GM23338 (cell line): ENCODE measurements at regions not wholly inside any gene's neighbourhood (a gene's known extent, or its start where the extent isn't known, plus 50 kb on each side); places are given as distances from the start of the nearest gene placed in this dataset.

ENCODE experiments used
- ATAC-seq: fragments of 200-7000 bp; cut with Tn5 transposase; 3 replicates; pipeline ENCODE4 v1.9.1; 2020
- DNase-seq: peaks from one replicate; pipeline ENCODE4 v3.0.0-alpha.2; 2015; ENCODE audit warnings: low spot score
- H2AFZ ChIP-seq: fragments of 200-600 bp; sonication (generic); 2 replicates; pipeline ENCODE4 v1.8.0; 2016; ENCODE audit warnings: antibody characterized with exemption, mild to moderate bottlenecking, moderate library complexity
- H3F3A ChIP-seq: fragments of 200-600 bp; sonication (generic); replicated peaks from 2 replicates; pipeline ENCODE4 v1.8.0; 2017; ENCODE audit warnings: antibody characterized with exemption, mixed run types, low read depth
- H3K27ac ChIP-seq: fragments of 200-600 bp; sonication (generic); 2 replicates; pipeline ENCODE4 v1.6.1; 2016; ENCODE audit warnings: low read depth
- H3K27me3 ChIP-seq: fragments of 200-600 bp; sonication (generic); 2 replicates; pipeline ENCODE4 v1.8.0; 2016; ENCODE audit warnings: mild to moderate bottlenecking, mixed run types, moderate library complexity; ENCODE audit not compliant: insufficient read depth
- H3K36me3 ChIP-seq: fragments of 200-600 bp; sonication (generic); 2 replicates; pipeline ENCODE4 v1.8.0; 2016; ENCODE audit warnings: mild to moderate bottlenecking; ENCODE audit not compliant: insufficient read depth
- H3K4me1 ChIP-seq: fragments of 200-600 bp; sonication (generic); 2 replicates; pipeline ENCODE4 v1.8.0; 2016; ENCODE audit warnings: mild to moderate bottlenecking, moderate library complexity; ENCODE audit not compliant: insufficient read depth
- H3K4me2 ChIP-seq: fragments of 200-600 bp; sonication (generic); 2 replicates; pipeline ENCODE4 v1.7.1; 2017; ENCODE audit warnings: mixed run types
- H3K4me3 ChIP-seq: fragments of 200-600 bp; sonication (generic); 2 replicates; pipeline ENCODE4 v1.6.1; 2016; ENCODE audit warnings: mixed run types
- H3K79me2 ChIP-seq: fragments of 200-600 bp; sonication (generic); replicated peaks from 2 replicates; pipeline ENCODE4 v1.8.0; 2017; ENCODE audit warnings: mild to moderate bottlenecking; ENCODE audit not compliant: insufficient read depth
- H3K9me2 ChIP-seq: fragments of 200-600 bp; sonication (generic); 2 replicates; pipeline ENCODE4 v1.8.0; 2017; ENCODE audit not compliant: insufficient read depth
- H4K20me1 ChIP-seq: fragments of 200-600 bp; sonication (generic); replicated peaks from 2 replicates; pipeline ENCODE4 v1.8.0; 2017; ENCODE audit warnings: mild to moderate bottlenecking; ENCODE audit not compliant: insufficient read depth
- H3K27ac Mint-ChIP-seq: 2 replicates; pipeline ENCODE4 v1.8.0; 2020; ENCODE audit warnings: inconsistent platforms, mild to moderate bottlenecking, moderate library complexity, mixed read lengths
- H3K27me3 Mint-ChIP-seq: 3 replicates; pipeline ENCODE4 v1.8.0; 2022; ENCODE audit warnings: low read depth, mild to moderate bottlenecking, moderate library complexity, mixed read lengths, inconsistent platforms; ENCODE audit not compliant: insufficient read depth, poor library complexity
- H3K36me3 Mint-ChIP-seq: 3 replicates; pipeline ENCODE4 v1.8.0; 2021; ENCODE audit warnings: low read depth, mild to moderate bottlenecking, inconsistent platforms, moderate library complexity, mixed read lengths
- H3K4me1 Mint-ChIP-seq: 3 replicates; pipeline ENCODE4 v1.8.0; 2020; ENCODE audit warnings: mild to moderate bottlenecking, inconsistent platforms, mixed read lengths
- H3K4me3 Mint-ChIP-seq: 3 replicates; pipeline ENCODE4 v1.8.0; 2021; ENCODE audit warnings: moderate library complexity, mild to moderate bottlenecking, inconsistent platforms, mixed read lengths
- H3K9me3 Mint-ChIP-seq: 3 replicates; pipeline ENCODE4 v1.8.0; 2020; ENCODE audit warnings: moderate library complexity, mild to moderate bottlenecking, inconsistent platforms, mixed read lengths
- CREB1 ChIP-seq: fragments of 250-450 bp; sonication (Bioruptor Pico); IDR thresholded peaks from 2 replicates; pipeline ENCODE4 v1.5.0; 2020; ENCODE audit warnings: low read depth, mild to moderate bottlenecking, moderate library complexity
- CTCF ChIP-seq, 2 experiments: fragments of 200-600 bp in 1 of 2; sonication (generic) in 1 of 2; conservative IDR thresholded peaks; 2 replicates each; pipeline versions ENCODE4 v1.5.1 to v1.6.1; 2016 to 2017; ENCODE audit warnings: antibody characterized with exemption in 2 of 2, low read depth in 2 of 2, mild to moderate bottlenecking in 2 of 2, moderate library complexity in 1 of 2
- ETS1 ChIP-seq: IDR thresholded peaks from 2 replicates; pipeline ENCODE4 v1.6.1; 2016; ENCODE audit warnings: antibody characterized with exemption
- EZH2 ChIP-seq: fragments of 200-600 bp; sonication (generic); IDR thresholded peaks from one replicate; pipeline ENCODE4 v1.8.0; 2017; ENCODE audit warnings: antibody characterized with exemption, mild to moderate bottlenecking, low read depth; ENCODE audit not compliant: unreplicated experiment
- EZH2phosphoT487 ChIP-seq: fragments of 200-600 bp; sonication (generic); IDR thresholded peaks from one replicate; pipeline ENCODE4 v1.8.1; 2018; ENCODE audit warnings: antibody characterized with exemption; ENCODE audit not compliant: unreplicated experiment
- JUNB ChIP-seq: IDR thresholded peaks from one replicate; pipeline ENCODE4 v1.6.1; 2016; ENCODE audit warnings: antibody characterized with exemption; ENCODE audit not compliant: unreplicated experiment
- NANOG ChIP-seq: IDR thresholded peaks from 2 replicates; pipeline ENCODE4 v1.6.1; 2016; ENCODE audit warnings: antibody characterized with exemption, borderline replicate concordance
- POLR2AphosphoS5 ChIP-seq: IDR thresholded peaks from 2 replicates; pipeline ENCODE4 v1.6.1; 2016; ENCODE audit warnings: antibody characterized with exemption, low read depth
- REST ChIP-seq: IDR thresholded peaks from one replicate; pipeline ENCODE4 v1.6.1; 2018; ENCODE audit warnings: antibody characterized with exemption; ENCODE audit not compliant: unreplicated experiment
- STAT1 ChIP-seq: IDR thresholded peaks from one replicate; pipeline ENCODE4 v1.6.1; 2016; ENCODE audit warnings: antibody characterized with exemption; ENCODE audit not compliant: unreplicated experiment
- ZNF114 ChIP-seq: fragments of 250-450 bp; sonication (Bioruptor Pico); IDR thresholded peaks from 2 replicates; pipeline ENCODE4 v1.5.0; 2020; ENCODE audit warnings: mild to moderate bottlenecking, moderate library complexity
- ZNF331 ChIP-seq: fragments of 250-450 bp; sonication (Bioruptor Pico); IDR thresholded peaks from 2 replicates; pipeline ENCODE4 v1.5.0; 2020; ENCODE audit warnings: low read depth, mild to moderate bottlenecking, moderate library complexity
- ZNF462 ChIP-seq: fragments of 250-450 bp; sonication (Bioruptor Pico); IDR thresholded peaks from 2 replicates; pipeline ENCODE4 v1.5.0; 2020; ENCODE audit warnings: mild to moderate bottlenecking, moderate library complexity

- Histone ChIP-seq H3K4me2 (no peak overlapping the region), H3F3A (no peaks in the 10 kb centered on the region), H3K36me3 (no peaks in the 10 kb centered on the region), H3K9me2 (no peaks in the 10 kb centered on the region), H2AFZ (0 out of 2 replicates have a peak overlapping the region, but pooled peaks have one; percentile 47), H3K27me3 (no peaks in the 10 kb centered on the region), H3K79me2 (no peaks in the 10 kb centered on the region), H3K4me3 (no peak overlapping the region), H4K20me1 (no peaks in the 10 kb centered on the region), H3K4me1 (peaks cover 8% of the 10 kb centered on the region; the same call in 1 of the 2 replicates), H3K27ac (no peak overlapping the region)
- ATAC-seq, result no peak
- Mint-ChIP-seq H3K27ac (no peak overlapping the region), H3K27me3 (no peaks in the 10 kb centered on the region), H3K9me3 (no peaks in the 10 kb centered on the region), H3K36me3 (no peaks in the 10 kb centered on the region), H3K4me1 (peaks cover 22% of the 10 kb centered on the region), H3K4me3 (no peak overlapping the region)
- TF ChIP-seq CREB1 (CRISPR knock-in tag) (no peak), EZH2phosphoT487 (no peak), STAT1 (no peak), CTCF (conservative IDR thresholded peaks at IDR 0.05; ENCODE audit: low read depth in 2 of 2) (no peak), EZH2 (no peak), REST (no peak), NANOG (no peak), JUNB (no peak), ZNF331 (CRISPR knock-in tag) (no peak), ZNF114 (CRISPR knock-in tag) (no peak), POLR2AphosphoS5 (no peak), ETS1 (no peak), ZNF462 (CRISPR knock-in tag) (no peak)
- DNase-seq, result no peak
Measured at GRCh38 chr11:122285070-122285988, 169.3 kb upstream of the BLID start.
